Suprapubic skin (tissue), 4 donors: ENCODE measurements at regions not wholly inside any gene's neighbourhood (a gene's known extent, or its start where the extent isn't known, plus 50 kb on each side); places are given as distances from the start of the nearest gene placed in this dataset.

ENCODE experiments used
- DNase-seq, 2 donors: peaks; one replicate each; pipeline ENCODE4 v3.0.0-alpha.2; 2019; ENCODE audit warnings: low spot score in 2 of 2
- H3K27ac ChIP-seq: fragments of 200-600 bp; sonication (generic); one replicate; pipeline ENCODE4 v1.5.1; 2019
- H3K27me3 ChIP-seq: fragments of 200-600 bp; sonication (generic); one replicate; pipeline ENCODE4 v1.5.1; 2019
- H3K36me3 ChIP-seq: fragments of 200-600 bp; sonication (generic); one replicate; pipeline ENCODE4 v1.5.1; 2019
- H3K4me1 ChIP-seq: fragments of 200-600 bp; sonication (generic); one replicate; pipeline ENCODE4 v1.5.1; 2019
- H3K4me3 ChIP-seq: fragments of 200-600 bp; sonication (generic); one replicate; pipeline ENCODE4 v1.5.1; 2019; ENCODE audit warnings: mild to moderate bottlenecking
- H3K9me3 ChIP-seq: fragments of 200-600 bp; sonication (generic); one replicate; pipeline ENCODE4 v1.5.1; 2019
- EP300 ChIP-seq: sonication (generic); formaldehyde crosslinking; IDR thresholded peaks from one replicate; pipeline ENCODE4 v1.6.1; 2017; ENCODE audit warnings: antibody characterized with exemption
- POLR2A ChIP-seq, 2 donors: fragments of 450-650 bp; IDR thresholded peaks; one replicate each; pipeline ENCODE4 v1.6.1; 2017; ENCODE audit warnings: antibody characterized with exemption in 2 of 2, mild to moderate bottlenecking in 2 of 2, moderate library complexity in 2 of 2
- POLR2AphosphoS5 ChIP-seq, 3 donors: sonication (generic); formaldehyde crosslinking; IDR thresholded peaks; one replicate each; pipeline ENCODE4 v1.6.1; 2017; ENCODE audit warnings: antibody characterized with exemption in 3 of 3
- WGBS: methylation state at CpG from one replicate; pipeline ENCODE4 v1.1.5; 2018; 5-methylcytosine and 5-hydroxymethylcytosine counted together
- TF ChIP-seq, protein P1 (sequence below), 2 donors: fragments of 200-600 bp in 1 of 2; fragments of 450-650 bp in 1 of 2; sonication (generic) in 1 of 2; IDR thresholded peaks; one replicate each; pipeline ENCODE4 v1.5.1; 2016 to 2019; ENCODE audit warnings: antibody characterized with exemption in 2 of 2, mild to moderate bottlenecking in 1 of 2, moderate library complexity in 1 of 2

DNA sequence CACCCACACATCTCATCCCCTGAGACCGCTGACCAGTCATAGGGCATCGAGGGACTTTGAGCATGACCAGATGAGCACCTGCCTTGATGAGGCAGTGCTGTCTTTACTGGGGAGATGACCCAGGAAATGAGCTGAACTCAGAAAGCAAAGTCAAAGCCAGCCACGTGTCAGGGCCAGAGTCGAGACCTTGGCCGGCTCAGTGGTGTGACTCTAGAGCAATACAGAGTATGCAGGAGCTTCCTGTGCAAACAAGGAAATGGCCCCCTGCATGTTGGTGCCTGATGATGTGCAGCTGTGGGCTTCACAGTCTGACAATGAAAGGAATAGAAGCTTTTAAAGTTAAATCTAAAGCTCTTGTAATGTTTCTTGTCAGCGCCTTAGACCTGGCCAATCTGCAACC lies 332.9 kb downstream of the PCNX1 start:
- H3K27me3 ChIP-seq: no peaks in the 10 kb centered on the region
- DNase-seq: no peak
- H3K4me1 ChIP-seq: peaks cover 21% of the 10 kb centered on the region
- 88% methylated on average over 6 of the region's 6 CpGs for WGBS
- H3K4me3 ChIP-seq: no peak overlapping the region
- H3K9me3 ChIP-seq: no peaks in the 10 kb centered on the region
- no peak overlapping the region for H3K27ac ChIP-seq
- no peaks in the 10 kb centered on the region for H3K36me3 ChIP-seq
- TF ChIP-seq POLR2A (IDR thresholded peaks at IDR 0.05) (no peak), POLR2AphosphoS5 (IDR thresholded peaks at IDR 0.05) (no peak), EP300 (no peak)
- TF ChIP-seq, protein P1, sequence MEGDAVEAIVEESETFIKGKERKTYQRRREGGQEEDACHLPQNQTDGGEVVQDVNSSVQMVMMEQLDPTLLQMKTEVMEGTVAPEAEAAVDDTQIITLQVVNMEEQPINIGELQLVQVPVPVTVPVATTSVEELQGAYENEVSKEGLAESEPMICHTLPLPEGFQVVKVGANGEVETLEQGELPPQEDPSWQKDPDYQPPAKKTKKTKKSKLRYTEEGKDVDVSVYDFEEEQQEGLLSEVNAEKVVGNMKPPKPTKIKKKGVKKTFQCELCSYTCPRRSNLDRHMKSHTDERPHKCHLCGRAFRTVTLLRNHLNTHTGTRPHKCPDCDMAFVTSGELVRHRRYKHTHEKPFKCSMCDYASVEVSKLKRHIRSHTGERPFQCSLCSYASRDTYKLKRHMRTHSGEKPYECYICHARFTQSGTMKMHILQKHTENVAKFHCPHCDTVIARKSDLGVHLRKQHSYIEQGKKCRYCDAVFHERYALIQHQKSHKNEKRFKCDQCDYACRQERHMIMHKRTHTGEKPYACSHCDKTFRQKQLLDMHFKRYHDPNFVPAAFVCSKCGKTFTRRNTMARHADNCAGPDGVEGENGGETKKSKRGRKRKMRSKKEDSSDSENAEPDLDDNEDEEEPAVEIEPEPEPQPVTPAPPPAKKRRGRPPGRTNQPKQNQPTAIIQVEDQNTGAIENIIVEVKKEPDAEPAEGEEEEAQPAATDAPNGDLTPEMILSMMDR (IDR thresholded peaks at IDR 0.05): no peak

DNA sequence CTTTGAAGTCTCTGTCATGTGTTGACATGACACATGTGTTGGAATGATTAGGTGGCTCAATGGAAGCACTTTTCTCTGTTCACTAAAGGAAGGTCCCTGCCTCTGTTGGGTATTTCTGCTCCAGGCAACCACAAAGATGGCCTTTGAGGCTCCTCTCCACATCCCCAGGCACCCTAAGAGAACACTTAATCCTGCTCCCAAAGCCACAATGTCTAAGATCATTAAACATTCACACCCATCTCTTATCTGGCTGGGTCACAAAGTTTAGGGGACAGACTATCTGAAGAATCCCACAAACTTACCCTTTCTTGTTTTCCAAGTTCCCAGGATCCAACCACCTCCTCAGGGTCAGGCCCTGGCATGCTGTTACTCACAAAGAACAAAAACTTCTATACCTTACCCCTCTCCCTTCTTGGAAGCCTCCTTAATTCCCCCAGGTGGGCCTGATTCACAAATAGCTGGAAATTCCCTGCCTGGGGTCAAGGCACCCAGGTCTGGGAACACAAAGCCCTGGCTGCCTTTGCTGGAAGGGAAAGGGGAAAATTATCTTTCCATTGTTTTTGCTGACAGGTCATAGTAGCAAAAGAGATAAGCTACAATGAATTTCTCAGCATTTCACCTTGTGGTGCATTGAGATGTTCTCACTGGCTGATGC lies 333.7 kb downstream of the PCNX1 start:
- H3K27ac ChIP-seq: no peak overlapping the region
- no peak for DNase-seq
- TF ChIP-seq EP300 (no peak), POLR2A (IDR thresholded peaks at IDR 0.05) (no peak)
- TF ChIP-seq, protein P1 (IDR thresholded peaks at IDR 0.05): no peak
- no peaks in the 10 kb centered on the region for H3K36me3 ChIP-seq
- H3K4me3 ChIP-seq: no peak overlapping the region
- H3K4me1 ChIP-seq: peaks cover 17% of the 10 kb centered on the region
- no peaks in the 10 kb centered on the region for H3K27me3 ChIP-seq
- no peaks in the 10 kb centered on the region for H3K9me3 ChIP-seq

DNA sequence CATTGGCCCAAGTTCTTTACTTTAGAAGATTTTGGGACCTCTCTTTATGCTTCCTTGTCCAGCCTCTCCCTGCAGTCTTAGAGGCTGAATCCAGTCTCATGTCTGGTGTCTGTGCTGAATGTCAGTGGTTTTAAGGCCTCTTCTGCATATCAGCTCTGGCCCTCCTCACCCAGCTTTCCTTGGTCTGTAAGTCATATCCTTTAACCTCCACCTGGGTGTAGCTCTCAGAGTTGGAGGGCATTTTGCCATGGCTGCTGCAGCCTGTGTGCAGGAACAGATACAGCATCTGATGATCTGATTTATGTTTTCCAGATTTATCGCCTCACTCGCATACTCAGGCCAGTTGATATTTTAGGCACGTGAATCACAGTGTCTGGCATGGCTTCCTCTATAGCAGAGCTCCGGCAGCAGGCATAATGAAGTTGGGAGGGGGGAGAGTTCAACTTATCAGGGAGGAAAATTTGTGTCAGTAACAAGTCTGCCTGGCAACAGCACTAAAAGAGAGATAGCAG lies 335.0 kb downstream of the PCNX1 start:
- Histone ChIP-seq H3K4me1 (peaks cover 8% of the 10 kb centered on the region), H3K27me3 (no peaks in the 10 kb centered on the region), H3K4me3 (no peak overlapping the region), H3K27ac (no peak overlapping the region), H3K9me3 (no peaks in the 10 kb centered on the region), H3K36me3 (no peaks in the 10 kb centered on the region)
- TF ChIP-seq, protein P1 (IDR thresholded peaks at IDR 0.05): no peak
- TF ChIP-seq POLR2A (IDR thresholded peaks at IDR 0.05) (no peak), EP300 (no peak), POLR2AphosphoS5 (IDR thresholded peaks at IDR 0.05) (no peak)
- 20% methylated on average over 4 of the region's 4 CpGs for WGBS
- no peak for DNase-seq

DNA sequence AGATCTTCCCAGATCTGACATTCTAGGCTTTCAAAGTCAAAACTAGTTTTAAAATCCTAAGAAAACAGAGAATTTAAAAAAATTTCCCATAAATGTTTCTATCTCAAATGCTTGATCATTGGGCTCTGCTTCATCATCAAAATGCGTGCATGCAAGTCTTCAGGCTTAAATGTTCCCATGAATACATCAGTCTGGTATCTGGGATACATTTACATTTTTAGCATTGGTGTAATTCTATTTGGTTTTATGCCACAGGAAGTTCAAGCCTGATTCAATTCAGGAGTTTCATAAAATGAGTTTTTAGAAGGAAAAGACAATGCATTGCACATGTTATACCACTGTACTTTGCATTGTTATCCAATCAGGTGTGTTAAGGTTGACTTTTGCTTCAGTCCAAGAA lies 336.4 kb downstream of the PCNX1 start:
- TF ChIP-seq POLR2AphosphoS5 (IDR thresholded peaks at IDR 0.05) (no peak), EP300 (no peak), POLR2A (IDR thresholded peaks at IDR 0.05) (no peak)
- TF ChIP-seq, protein P1 (IDR thresholded peaks at IDR 0.05): no peak
- WGBS: 59% methylated on average over 1 of the region's 1 CpG
- Histone ChIP-seq H3K36me3 (no peaks in the 10 kb centered on the region), H3K4me3 (no peak overlapping the region), H3K27me3 (no peaks in the 10 kb centered on the region), H3K27ac (no peak overlapping the region), H3K4me1 (peaks cover 8% of the 10 kb centered on the region), H3K9me3 (no peaks in the 10 kb centered on the region)
- DNase-seq: no peak

DNA sequence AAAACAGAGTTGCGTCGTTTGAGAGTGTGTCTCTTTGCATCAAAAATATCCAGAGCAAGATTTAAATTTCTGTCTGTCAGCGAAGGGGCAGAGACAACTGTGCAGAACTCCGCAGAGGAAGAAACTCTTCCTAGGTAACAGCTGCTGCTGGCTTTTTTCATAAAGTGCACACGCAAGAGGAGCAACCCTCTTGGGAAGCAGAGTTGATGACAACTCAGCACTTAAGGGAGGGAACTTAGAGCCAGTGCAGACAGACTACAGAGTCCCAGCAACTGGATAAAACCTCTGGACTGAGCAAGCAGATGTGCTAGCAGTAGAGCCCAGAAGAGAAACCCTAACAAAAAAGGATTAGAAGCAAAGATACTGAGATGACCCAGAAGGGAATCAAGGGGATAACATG lies 337.1 kb downstream of the PCNX1 start:
- 40% methylated on average over 5 of the region's 5 CpGs for WGBS
- Histone ChIP-seq H3K27me3 (no peaks in the 10 kb centered on the region), H3K9me3 (no peaks in the 10 kb centered on the region), H3K4me1 (peaks cover 8% of the 10 kb centered on the region), H3K4me3 (no peak overlapping the region), H3K36me3 (no peaks in the 10 kb centered on the region), H3K27ac (no peak overlapping the region)
- TF ChIP-seq, protein P1 (IDR thresholded peaks at IDR 0.05): no peak
- TF ChIP-seq POLR2A (IDR thresholded peaks at IDR 0.05): no peak
- TF ChIP-seq POLR2AphosphoS5 (IDR thresholded peaks at IDR 0.05): no peak
- TF ChIP-seq EP300: no peak
- DNase-seq: no peak
